ENCODE measurements at regions not wholly inside any gene's neighbourhood (a gene's known extent, or its start where the extent isn't known, plus 50 kb on each side); places are given as distances from the start of the nearest gene placed in this dataset.
"Not testable (repeated sequence)": the region's sequence is repeated elsewhere in the genome, so short reads cannot be mapped to it uniquely, and the experiment has no call there.

- no peak for DNase-seq (ENCODE audit: low read depth)
- no peak for TF ChIP-seq CTCF (IDR thresholded peaks at IDR 0.05; ENCODE audit: insufficient read depth, low read depth, low read length, missing control alignments)
- no peak overlapping the region for H3K4me3 ChIP-seq (ENCODE audit: low read depth, low read length)
These were observed 356.8 kb upstream of the PCDH10 start for GRCh38 chr4:132792310-132792709.

GRCh38 chr4:132797856-132798255 lies 351.2 kb upstream of the PCDH10 start:
- H3K4me3 ChIP-seq (ENCODE audit: low read depth, low read length) = no peak overlapping the region
- no peak for TF ChIP-seq CTCF (IDR thresholded peaks at IDR 0.05; ENCODE audit: insufficient read depth, low read depth, low read length, missing control alignments)
- DNase-seq (ENCODE audit: low read depth) = no peak

- no peak for DNase-seq (ENCODE audit: low read depth)
- H3K4me3 ChIP-seq (ENCODE audit: low read depth, low read length) = no peak overlapping the region
- TF ChIP-seq CTCF (IDR thresholded peaks at IDR 0.05; ENCODE audit: insufficient read depth, low read depth, low read length, missing control alignments) = no peak
These were observed 339.6 kb upstream of the PCDH10 start for GRCh38 chr4:132809298-132810032.

- not testable (repeated sequence) for H3K4me3 ChIP-seq (ENCODE audit: low read depth, low read length); DNase-seq (ENCODE audit: low read depth)
These were observed 336.0 kb upstream of the PCDH10 start for GRCh38 chr4:132813061-132813460.

- DNase-seq (ENCODE audit: low read depth) = no peak
- no peak overlapping the region for H3K4me3 ChIP-seq (ENCODE audit: low read depth, low read length)
- TF ChIP-seq CTCF (IDR thresholded peaks at IDR 0.05; ENCODE audit: insufficient read depth, low read depth, low read length, missing control alignments) = no peak
These were observed 331.0 kb upstream of the PCDH10 start for GRCh38 chr4:132818091-132818490.

GRCh38 chr4:132823419-132823818 lies 325.7 kb upstream of the PCDH10 start:
- no peak for DNase-seq (ENCODE audit: low read depth)
- TF ChIP-seq CTCF (IDR thresholded peaks at IDR 0.05; ENCODE audit: insufficient read depth, low read depth, low read length, missing control alignments) = no peak
- H3K4me3 ChIP-seq (ENCODE audit: low read depth, low read length) = no peak overlapping the region

- no peak overlapping the region for H3K4me3 ChIP-seq (ENCODE audit: low read depth, low read length)
- no peak for TF ChIP-seq CTCF (IDR thresholded peaks at IDR 0.05; ENCODE audit: insufficient read depth, low read depth, low read length, missing control alignments)
- DNase-seq (ENCODE audit: low read depth) = no peak
These were observed 324.3 kb upstream of the PCDH10 start for GRCh38 chr4:132824761-132825160.

Data from GM12865 (cell line).